HepG2 (cell line): ENCODE measurements at regions not wholly inside any gene's neighbourhood (a gene's known extent, or its start where the extent isn't known, plus 50 kb on each side); places are given as distances from the start of the nearest gene placed in this dataset.

Experiments
- ATAC-seq: fragments of 200-7000 bp; cut with Tn5 transposase; 3 replicates; pipeline ENCODE4 v1.9.1; 2020; ENCODE audit warnings: mild to moderate bottlenecking, moderate library complexity
- BruUV-seq: library from RNA; stranded (reverse); fragments of 400-500 nt; replicated peaks from 2 replicates; lab custom pipeline; 2021; lab: Mats Ljungman, UMichigan
- CTCF ChIA-PET: fragments of 300-600 bp; formaldehyde crosslinking; extraction: SDS; loops from one replicate; lab custom pipeline; 2021; ENCODE audit warnings: low total read pairs, inconsistent platforms, low intra/inter-chr PET ratio; lab: Yijun Ruan, JAX
- POLR2A ChIA-PET: fragments of 350-600 bp; sonication (Branson Sonifier 250); formaldehyde crosslinking; loops from one replicate; lab custom pipeline; 2020; ENCODE audit warnings: antibody characterized with exemption, inconsistent platforms; lab: Yijun Ruan, JAX
- DNase-seq: peaks from one replicate; pipeline ENCODE4 v3.0.0-alpha.2; 2015; ENCODE audit warnings: low spot score
- FAIRE-seq: peaks from 3 replicates; lab custom pipeline; 2011; peaks lifted over from hg19 to GRCh38; lab: Jason Lieb, UNC
- H2AFZ ChIP-seq: one replicate; pipeline ENCODE4 v1.6.1; 2011; ENCODE audit warnings: low read length, inconsistent platforms
- H3K27ac ChIP-seq: fragments of 300-600 bp; 3 replicates; pipeline ENCODE4 v1.8.0; 2011; ENCODE audit warnings: mixed run types, mild to moderate bottlenecking, mixed read lengths, low read length, inconsistent platforms; ENCODE audit not compliant: insufficient read depth; ENCODE audit errors: extremely low read length
- H3K27me3 ChIP-seq, 2 experiments: fragments of 200-600 bp in 1 of 2; 2 replicates in 1 of 2; 3 replicates in 1 of 2; pipeline versions ENCODE4 v1.6.0 to v1.8.0; 2011; ENCODE audit warnings: low read length in 2 of 2, mild to moderate bottlenecking in 2 of 2, moderate library complexity in 2 of 2, inconsistent platforms in 1 of 2; ENCODE audit not compliant: insufficient read depth in 2 of 2, control insufficient read depth in 1 of 2
- H3K36me3 ChIP-seq, 2 experiments: fragments of 200-600 bp in 1 of 2; replicated peaks in 1 of 2; 2 replicates in 1 of 2; 3 replicates in 1 of 2; pipeline versions ENCODE4 v1.5.1 to v1.8.0; 2011; ENCODE audit warnings: low read length in 2 of 2, inconsistent platforms in 1 of 2; ENCODE audit not compliant: insufficient read depth in 2 of 2, control insufficient read depth in 1 of 2
- H3K4me1 ChIP-seq: 2 replicates; pipeline ENCODE4 v1.5.1; 2012; ENCODE audit warnings: low read length, inconsistent platforms; ENCODE audit not compliant: insufficient read depth
- H3K4me2 ChIP-seq: 2 replicates; pipeline ENCODE4 v1.6.0; 2011; ENCODE audit warnings: low read depth, low read length, inconsistent platforms
- H3K4me3 ChIP-seq, 3 experiments: fragments of 200-600 bp in 1 of 3; sonication (generic), shearing (Covaris generic) in 1 of 3; replicated peaks in 1 of 3; 2 replicates each; pipeline ENCODE4 v1.5.1; 2011 to 2016; ENCODE audit warnings: low read length in 3 of 3, inconsistent platforms in 2 of 3, low read depth in 2 of 3, mild to moderate bottlenecking in 2 of 3, control low read depth in 1 of 3, mixed read lengths in 1 of 3; ENCODE audit not compliant: insufficient read depth in 1 of 3
- H3K79me2 ChIP-seq: one replicate; pipeline ENCODE4 v1.6.1; 2011; ENCODE audit warnings: low read length, inconsistent platforms; ENCODE audit not compliant: insufficient read depth
- H3K9ac ChIP-seq: 2 replicates; pipeline ENCODE4 v1.6.0; 2011; ENCODE audit warnings: mild to moderate bottlenecking, low read depth, low read length, inconsistent platforms; ENCODE audit not compliant: insufficient read depth
- H3K9me3 ChIP-seq: 2 replicates; pipeline ENCODE4 v1.5.1; 2012; ENCODE audit warnings: mild to moderate bottlenecking, low read length
- H4K20me1 ChIP-seq: 2 replicates; pipeline ENCODE4 v1.6.0; 2011; ENCODE audit warnings: inconsistent platforms, mild to moderate bottlenecking, low read length, moderate library complexity; ENCODE audit not compliant: insufficient read depth
- CREB3 ChIP-seq: sonication (generic); formaldehyde crosslinking; IDR thresholded peaks from 2 replicates; pipeline ENCODE4 v1.5.0; 2020; ENCODE audit warnings: missing genetic modification reagents
- KDM2A ChIP-seq: sonication (generic); formaldehyde crosslinking; IDR thresholded peaks from 2 replicates; pipeline ENCODE4 v1.4.0; 2020; ENCODE audit warnings: low read depth, missing genetic modification reagents, borderline replicate concordance
- MAFK ChIP-seq, 2 experiments: IDR thresholded peaks in 1 of 2; conservative IDR thresholded peaks in 1 of 2; 2 replicates each; pipeline ENCODE4 v1.6.1; 2011; ENCODE audit warnings: improper control_type of control experiment in 2 of 2, low read length in 2 of 2
- MIER2 ChIP-seq: IDR thresholded peaks from 2 replicates; pipeline ENCODE4 v1.6.1; 2016; ENCODE audit warnings: missing biosample characterization, missing genetic modification reagents
- ZHX2 ChIP-seq, 2 experiments: sonication (generic) in 1 of 2; formaldehyde crosslinking in 1 of 2; IDR thresholded peaks; 2 replicates each; pipeline versions ENCODE4 v1.6.1 to v1.9.0; 2014 to 2022; ENCODE audit warnings: antibody characterized with exemption in 1 of 2, borderline replicate concordance in 1 of 2, inconsistent platforms in 1 of 2, low read depth in 1 of 2, missing genetic modification reagents in 1 of 2
- ZNF709 ChIP-seq: sonication (generic); formaldehyde crosslinking; IDR thresholded peaks from 2 replicates; pipeline ENCODE4 v1.5.0; 2020; ENCODE audit warnings: mild to moderate bottlenecking, missing genetic modification reagents
- WGBS: methylation state at CpG from one replicate; pipeline ENCODE4 v1.1.6; 2017; ENCODE audit warnings: low lambda C conversion rate; 5-methylcytosine and 5-hydroxymethylcytosine counted together
- in situ Hi-C: cut with HindIII; loops from 2 replicates; pipeline ENCODE4 v1.10.0; 2017; ENCODE audit warnings: low pct_unique_long_range_greater_than_20kb; ENCODE audit not compliant: extremely low pct_ligation_motif_present
- intact Hi-C: fragments of 100-400 bp; cut with micrococcal nuclease; formaldehyde crosslinking; loops from one replicate; pipeline ENCODE4 v1.10.0; 2022; ENCODE audit not compliant: unreplicated experiment
- TF ChIP-seq, protein P1 (sequence below): sonication (generic); formaldehyde crosslinking; IDR thresholded peaks from 2 replicates; pipeline ENCODE4 v1.4.0; 2020; ENCODE audit warnings: low read depth, missing genetic modification reagents
- TF ChIP-seq, protein P2 (sequence below): IDR thresholded peaks from 2 replicates; pipeline ENCODE4 v1.6.1; 2012; ENCODE audit warnings: low read depth, low read length, improper control_type of control experiment
- TF ChIP-seq, protein P3 (sequence below): sonication (generic); formaldehyde crosslinking; IDR thresholded peaks from 2 replicates; pipeline ENCODE4 v1.5.1; 2020; ENCODE audit warnings: mild to moderate bottlenecking, moderate library complexity, missing genetic modification reagents

- H3K4me3 ChIP-seq, result no peak overlapping the region
- H3K27me3 ChIP-seq, result no peaks in the 10 kb centered on the region
- H3K9ac ChIP-seq, result no peak overlapping the region
- H3K27ac ChIP-seq, result no peak overlapping the region
- H4K20me1 ChIP-seq, result no peaks in the 10 kb centered on the region
- H3K79me2 ChIP-seq, result no peaks in the 10 kb centered on the region
- DNase-seq, result no peak
- WGBS, result 0% methylated on average over 1 of the region's 1 CpG
- intact Hi-C loops, result no loop called here
- in situ Hi-C loops, result no loop called here
- no peak for ATAC-seq
- ChIA-PET CTCF (no interaction called here), POLR2A (no interaction called here)
- BruUV-seq, result no TSS peak
- H3K4me2 ChIP-seq, result no peak overlapping the region
- no peaks in the 10 kb centered on the region for H3K36me3 ChIP-seq
- no peak overlapping the region for H2AFZ ChIP-seq
- H3K4me1 ChIP-seq, result no peaks in the 10 kb centered on the region
- no peaks in the 10 kb centered on the region for H3K9me3 ChIP-seq
- FAIRE-seq, result no peak
- TF ChIP-seq, protein P1, sequence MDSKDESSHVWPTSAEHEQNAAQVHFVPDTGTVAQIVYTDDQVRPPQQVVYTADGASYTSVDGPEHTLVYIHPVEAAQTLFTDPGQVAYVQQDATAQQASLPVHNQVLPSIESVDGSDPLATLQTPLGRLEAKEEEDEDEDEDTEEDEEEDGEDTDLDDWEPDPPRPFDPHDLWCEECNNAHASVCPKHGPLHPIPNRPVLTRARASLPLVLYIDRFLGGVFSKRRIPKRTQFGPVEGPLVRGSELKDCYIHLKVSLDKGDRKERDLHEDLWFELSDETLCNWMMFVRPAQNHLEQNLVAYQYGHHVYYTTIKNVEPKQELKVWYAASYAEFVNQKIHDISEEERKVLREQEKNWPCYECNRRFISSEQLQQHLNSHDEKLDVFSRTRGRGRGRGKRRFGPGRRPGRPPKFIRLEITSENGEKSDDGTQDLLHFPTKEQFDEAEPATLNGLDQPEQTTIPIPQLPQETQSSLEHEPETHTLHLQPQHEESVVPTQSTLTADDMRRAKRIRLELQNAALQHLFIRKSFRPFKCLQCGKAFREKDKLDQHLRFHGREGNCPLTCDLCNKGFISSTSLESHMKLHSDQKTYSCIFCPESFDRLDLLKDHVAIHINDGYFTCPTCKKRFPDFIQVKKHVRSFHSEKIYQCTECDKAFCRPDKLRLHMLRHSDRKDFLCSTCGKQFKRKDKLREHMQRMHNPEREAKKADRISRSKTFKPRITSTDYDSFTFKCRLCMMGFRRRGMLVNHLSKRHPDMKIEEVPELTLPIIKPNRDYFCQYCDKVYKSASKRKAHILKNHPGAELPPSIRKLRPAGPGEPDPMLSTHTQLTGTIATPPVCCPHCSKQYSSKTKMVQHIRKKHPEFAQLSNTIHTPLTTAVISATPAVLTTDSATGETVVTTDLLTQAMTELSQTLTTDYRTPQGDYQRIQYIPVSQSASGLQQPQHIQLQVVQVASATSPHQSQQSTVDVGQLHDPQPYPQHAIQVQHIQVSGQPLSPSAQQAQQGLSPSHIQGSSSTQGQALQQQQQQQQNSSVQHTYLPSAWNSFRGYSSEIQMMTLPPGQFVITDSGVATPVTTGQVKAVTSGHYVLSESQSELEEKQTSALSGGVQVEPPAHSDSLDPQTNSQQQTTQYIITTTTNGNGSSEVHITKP (CRISPR knock-in tag), result no peak
- TF ChIP-seq ZHX2 (IDR thresholded peaks at IDR 0.05; ENCODE audit: low read depth), result no peak
- TF ChIP-seq ZHX2 (CRISPR knock-in tag; IDR thresholded peaks at IDR 0.05; ENCODE audit: borderline replicate concordance), result no peak
- TF ChIP-seq, protein P2, sequence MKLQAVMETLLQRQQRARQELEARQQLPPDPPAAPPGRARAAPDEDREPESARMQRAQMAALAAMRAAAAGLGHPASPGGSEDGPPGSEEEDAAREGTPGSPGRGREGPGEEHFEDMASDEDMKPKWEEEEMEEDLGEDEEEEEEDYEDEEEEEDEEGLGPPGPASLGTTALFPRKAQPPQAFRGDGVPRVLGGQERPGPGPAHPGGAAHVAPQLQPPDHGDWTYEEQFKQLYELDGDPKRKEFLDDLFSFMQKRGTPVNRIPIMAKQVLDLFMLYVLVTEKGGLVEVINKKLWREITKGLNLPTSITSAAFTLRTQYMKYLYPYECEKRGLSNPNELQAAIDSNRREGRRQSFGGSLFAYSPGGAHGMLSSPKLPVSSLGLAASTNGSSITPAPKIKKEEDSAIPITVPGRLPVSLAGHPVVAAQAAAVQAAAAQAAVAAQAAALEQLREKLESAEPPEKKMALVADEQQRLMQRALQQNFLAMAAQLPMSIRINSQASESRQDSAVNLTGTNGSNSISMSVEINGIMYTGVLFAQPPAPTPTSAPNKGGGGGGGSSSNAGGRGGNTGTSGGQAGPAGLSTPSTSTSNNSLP, result no peak
- no peak for TF ChIP-seq MAFK (conservative IDR thresholded peaks at IDR 0.05 in 1 of 2, IDR thresholded peaks at IDR 0.05 in 1 of 2; ENCODE audit: low read length in 2 of 2)
- no peak for TF ChIP-seq MIER2 (CRISPR knock-in tag)
- TF ChIP-seq CREB3 (CRISPR knock-in tag), result no peak
- no peak for TF ChIP-seq ZNF709
- TF ChIP-seq, protein P3, sequence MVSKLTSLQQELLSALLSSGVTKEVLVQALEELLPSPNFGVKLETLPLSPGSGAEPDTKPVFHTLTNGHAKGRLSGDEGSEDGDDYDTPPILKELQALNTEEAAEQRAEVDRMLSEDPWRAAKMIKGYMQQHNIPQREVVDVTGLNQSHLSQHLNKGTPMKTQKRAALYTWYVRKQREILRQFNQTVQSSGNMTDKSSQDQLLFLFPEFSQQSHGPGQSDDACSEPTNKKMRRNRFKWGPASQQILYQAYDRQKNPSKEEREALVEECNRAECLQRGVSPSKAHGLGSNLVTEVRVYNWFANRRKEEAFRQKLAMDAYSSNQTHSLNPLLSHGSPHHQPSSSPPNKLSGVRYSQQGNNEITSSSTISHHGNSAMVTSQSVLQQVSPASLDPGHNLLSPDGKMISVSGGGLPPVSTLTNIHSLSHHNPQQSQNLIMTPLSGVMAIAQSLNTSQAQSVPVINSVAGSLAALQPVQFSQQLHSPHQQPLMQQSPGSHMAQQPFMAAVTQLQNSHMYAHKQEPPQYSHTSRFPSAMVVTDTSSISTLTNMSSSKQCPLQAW (CRISPR knock-in tag), result no peak
- TF ChIP-seq KDM2A (CRISPR knock-in tag), result no peak
These were observed 1155.5 kb upstream of the PABPC4L start for GRCh38 chr4:135357091-135357490.
